ENCODE measurements at regions not wholly inside any gene's neighbourhood (a gene's known extent, or its start where the extent isn't known, plus 50 kb on each side); places are given as distances from the start of the nearest gene placed in this dataset.

- no peaks in the 10 kb centered on the region; the same call in 1 of the 2 replicates for H3K4me1 ChIP-seq (ENCODE audit: control insufficient read depth, insufficient read depth, low read length)
- CTCF ChIA-PET: interaction anchor here (0.5 kb wide), 1 partner anchor 15 kb away, joined by 3 read pairs; no protein-coding TSS in a partner anchor
- TF ChIP-seq ZNF350 (tag by site-specific recombination; IDR thresholded peaks at IDR 0.05): no peak
- TF ChIP-seq, protein P1, sequence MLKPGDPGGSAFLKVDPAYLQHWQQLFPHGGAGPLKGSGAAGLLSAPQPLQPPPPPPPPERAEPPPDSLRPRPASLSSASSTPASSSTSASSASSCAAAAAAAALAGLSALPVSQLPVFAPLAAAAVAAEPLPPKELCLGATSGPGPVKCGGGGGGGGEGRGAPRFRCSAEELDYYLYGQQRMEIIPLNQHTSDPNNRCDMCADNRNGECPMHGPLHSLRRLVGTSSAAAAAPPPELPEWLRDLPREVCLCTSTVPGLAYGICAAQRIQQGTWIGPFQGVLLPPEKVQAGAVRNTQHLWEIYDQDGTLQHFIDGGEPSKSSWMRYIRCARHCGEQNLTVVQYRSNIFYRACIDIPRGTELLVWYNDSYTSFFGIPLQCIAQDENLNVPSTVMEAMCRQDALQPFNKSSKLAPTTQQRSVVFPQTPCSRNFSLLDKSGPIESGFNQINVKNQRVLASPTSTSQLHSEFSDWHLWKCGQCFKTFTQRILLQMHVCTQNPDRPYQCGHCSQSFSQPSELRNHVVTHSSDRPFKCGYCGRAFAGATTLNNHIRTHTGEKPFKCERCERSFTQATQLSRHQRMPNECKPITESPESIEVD (tag by site-specific recombination; IDR thresholded peaks at IDR 0.05): no peak
- no peak for TF ChIP-seq ZBTB48 (tag by site-specific recombination; IDR thresholded peaks at IDR 0.05)
- TF ChIP-seq SP7 (tag by site-specific recombination; IDR thresholded peaks at IDR 0.05): no peak
- no peak for TF ChIP-seq ZBTB6 (tag by site-specific recombination; IDR thresholded peaks at IDR 0.05)
- H3K27ac ChIP-seq (ENCODE audit: extremely low read depth, low read depth, low read length): no peak overlapping the region
- H3K9me3 ChIP-seq (ENCODE audit: control insufficient read depth, insufficient read depth, low read depth, low read length): no peaks in the 10 kb centered on the region
- H3K4me3 ChIP-seq (ENCODE audit: low read depth, low read length): no peak overlapping the region
- H3K36me3 ChIP-seq (ENCODE audit: control insufficient read depth in 2 of 2, insufficient read depth in 1 of 2, low read length in 2 of 2): no peaks in the 10 kb centered on the region
- POLR2A ChIA-PET: no interaction called here
These were observed 358.9 kb downstream of the ICE1 start for GRCh38 chr5:5781335-5781734.

- H3K36me3 ChIP-seq (ENCODE audit: control insufficient read depth in 2 of 2, insufficient read depth in 1 of 2, low read length in 2 of 2): no peaks in the 10 kb centered on the region
- ChIA-PET POLR2A (no interaction called here), CTCF (interaction anchor here (0.7 kb wide), 1 partner anchor 977 kb away, joined by 3 read pairs; no protein-coding TSS in a partner anchor)
- TF ChIP-seq ZBTB1 (tag by site-specific recombination; IDR thresholded peaks at IDR 0.05): no peak
- TF ChIP-seq ZNF394 (tag by site-specific recombination; IDR thresholded peaks at IDR 0.05; ENCODE audit: borderline replicate concordance): no peak
- TF ChIP-seq ZNF391 (tag by site-specific recombination; IDR thresholded peaks at IDR 0.05; ENCODE audit: borderline replicate concordance, low read depth): no peak
- no peak for TF ChIP-seq MEIS1 (CRISPR knock-in tag; IDR thresholded peaks at IDR 0.05; ENCODE audit: borderline replicate concordance)
- TF ChIP-seq KLF16 (tag by site-specific recombination; IDR thresholded peaks at IDR 0.05): no peak
- no peak for TF ChIP-seq ATF2 (tag by site-specific recombination; IDR thresholded peaks at IDR 0.05; ENCODE audit: low read depth)
- TF ChIP-seq ZNF423 (tag by site-specific recombination; IDR thresholded peaks at IDR 0.05): no peak
- no peak for TF ChIP-seq GFI1B (tag by site-specific recombination; IDR thresholded peaks at IDR 0.05)
- TF ChIP-seq INSM2 (tag by site-specific recombination; IDR thresholded peaks at IDR 0.05): no peak
- no peak for TF ChIP-seq ZNF777 (tag by site-specific recombination; IDR thresholded peaks at IDR 0.05; ENCODE audit: borderline replicate concordance)
- no peak for TF ChIP-seq ZNF785 (tag by site-specific recombination; IDR thresholded peaks at IDR 0.05)
- TF ChIP-seq, protein P2, sequence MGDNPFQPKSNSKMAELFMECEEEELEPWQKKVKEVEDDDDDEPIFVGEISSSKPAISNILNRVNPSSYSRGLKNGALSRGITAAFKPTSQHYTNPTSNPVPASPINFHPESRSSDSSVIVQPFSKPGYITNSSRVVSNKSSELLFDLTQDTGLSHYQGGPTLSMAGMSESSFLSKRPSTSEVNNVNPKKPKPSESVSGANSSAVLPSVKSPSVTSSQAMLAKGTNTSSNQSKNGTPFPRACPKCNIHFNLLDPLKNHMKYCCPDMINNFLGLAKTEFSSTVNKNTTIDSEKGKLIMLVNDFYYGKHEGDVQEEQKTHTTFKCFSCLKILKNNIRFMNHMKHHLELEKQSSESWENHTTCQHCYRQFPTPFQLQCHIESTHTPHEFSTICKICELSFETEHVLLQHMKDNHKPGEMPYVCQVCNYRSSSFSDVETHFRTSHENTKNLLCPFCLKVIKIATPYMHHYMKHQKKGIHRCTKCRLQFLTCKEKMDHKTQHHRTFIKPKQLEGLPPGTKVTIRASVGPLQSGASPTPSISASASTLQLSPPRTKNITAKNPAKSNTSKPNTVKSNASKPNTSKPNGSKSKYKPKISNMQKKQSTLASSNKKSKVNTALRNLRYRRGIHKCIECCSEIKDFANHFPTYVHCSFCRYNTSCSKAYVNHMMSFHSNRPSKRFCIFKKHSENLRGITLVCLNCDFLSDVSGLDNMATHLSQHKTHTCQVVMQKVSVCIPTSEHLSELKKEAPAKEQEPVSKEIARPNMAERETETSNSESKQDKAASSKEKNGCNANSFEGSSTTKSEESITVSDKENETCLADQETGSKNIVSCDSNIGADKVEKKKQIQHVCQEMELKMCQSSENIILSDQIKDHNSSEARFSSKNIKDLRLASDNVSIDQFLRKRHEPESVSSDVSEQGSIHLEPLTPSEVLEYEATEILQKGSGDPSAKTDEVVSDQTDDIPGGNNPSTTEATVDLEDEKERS (tag by site-specific recombination; IDR thresholded peaks at IDR 0.05): no peak
- TF ChIP-seq ZNF626 (tag by site-specific recombination; IDR thresholded peaks at IDR 0.05): no peak
- H3K9me3 ChIP-seq (ENCODE audit: control insufficient read depth, insufficient read depth, low read depth, low read length): no peaks in the 10 kb centered on the region
- H3K4me3 ChIP-seq (ENCODE audit: low read depth, low read length): no peak overlapping the region
- H3K4me1 ChIP-seq (ENCODE audit: control insufficient read depth, insufficient read depth, low read length): no peaks in the 10 kb centered on the region; the same call in 1 of the 2 replicates
- no peak overlapping the region for H3K27ac ChIP-seq (ENCODE audit: extremely low read depth, low read depth, low read length)
These were observed 357.8 kb downstream of the ICE1 start for GRCh38 chr5:5780253-5780652.
